HL-60 (cell line): ENCODE measurements at regions not wholly inside any gene's neighbourhood (a gene's known extent, or its start where the extent isn't known, plus 50 kb on each side); places are given as distances from the start of the nearest gene placed in this dataset.
"Not testable (repeated sequence)": the region's sequence is repeated elsewhere in the genome, so short reads cannot be mapped to it uniquely, and the experiment has no call there.

Source experiments
- DNase-seq, 2 experiments: peaks; one replicate each; pipeline ENCODE4 v3.0.0-alpha.2; 2010 to 2020; ENCODE audit warnings: low read depth in 1 of 2, low spot score in 1 of 2
- H3K27ac ChIP-seq: fragments of 250-450 bp; sonication (Bioruptor Pico); replicated peaks from 2 replicates; pipeline ENCODE4 v1.5.1; 2020; ENCODE audit warnings: mild to moderate bottlenecking, moderate library complexity
- H3K27me3 ChIP-seq: fragments of 250-450 bp; sonication (Bioruptor Pico); 2 replicates; pipeline ENCODE4 v1.5.1; 2021; ENCODE audit warnings: mild to moderate bottlenecking, moderate library complexity; ENCODE audit not compliant: insufficient read depth, poor library complexity, severe bottlenecking
- H3K4me3 ChIP-seq: replicated peaks from 2 replicates; pipeline ENCODE4 v1.5.1; 2011; ENCODE audit warnings: mild to moderate bottlenecking, control low read depth, low read length; ENCODE audit not compliant: insufficient read depth

GRCh38 chr9:61817127-61817705 is 627.4 kb downstream of the SPATA31A7 start:
- DNase-seq, H3K27ac ChIP-seq, H3K27me3 ChIP-seq, H3K4me3 ChIP-seq: not testable (repeated sequence)

GRCh38 chr9:61853624-61854259 is 663.9 kb downstream of the SPATA31A7 start:
- H3K4me3 ChIP-seq, H3K27ac ChIP-seq, H3K27me3 ChIP-seq: not testable (repeated sequence)
- peak in 1 of 2 experiments; percentile 89 for DNase-seq

- not testable (repeated sequence) for H3K27ac ChIP-seq, H3K27me3 ChIP-seq, DNase-seq, H3K4me3 ChIP-seq
Measured at GRCh38 chr9:61854260-61854640, 664.4 kb downstream of the SPATA31A7 start.

- not testable (repeated sequence) for H3K4me3 ChIP-seq, H3K27me3 ChIP-seq, DNase-seq, H3K27ac ChIP-seq
Measured at GRCh38 chr9:61856283-61856682, 666.4 kb downstream of the SPATA31A7 start.

GRCh38 chr9:61856858-61857453 is 667.1 kb downstream of the SPATA31A7 start:
- H3K4me3 ChIP-seq, H3K27me3 ChIP-seq, DNase-seq, H3K27ac ChIP-seq: not testable (repeated sequence)

GRCh38 chr9:61857709-61858351 is 668.0 kb downstream of the SPATA31A7 start:
- H3K27ac ChIP-seq, DNase-seq, H3K4me3 ChIP-seq, H3K27me3 ChIP-seq: not testable (repeated sequence)

GRCh38 chr9:61862431-61862971 is 672.7 kb downstream of the SPATA31A7 start:
- DNase-seq, H3K4me3 ChIP-seq, H3K27me3 ChIP-seq, H3K27ac ChIP-seq: not testable (repeated sequence)

GRCh38 chr9:61864463-61864862 is 674.6 kb downstream of the SPATA31A7 start:
- not testable (repeated sequence) for DNase-seq, H3K4me3 ChIP-seq, H3K27ac ChIP-seq, H3K27me3 ChIP-seq

- not testable (repeated sequence) for H3K4me3 ChIP-seq, DNase-seq, H3K27me3 ChIP-seq, H3K27ac ChIP-seq
Measured at GRCh38 chr9:61868965-61869364, 679.1 kb downstream of the SPATA31A7 start.

- DNase-seq, H3K27ac ChIP-seq, H3K27me3 ChIP-seq, H3K4me3 ChIP-seq: not testable (repeated sequence)
Measured at GRCh38 chr9:61872329-61872728, 682.5 kb downstream of the SPATA31A7 start.
